ENCODE measurements at regions not wholly inside any gene's neighbourhood (a gene's known extent, or its start where the extent isn't known, plus 50 kb on each side); places are given as distances from the start of the nearest gene placed in this dataset.

- TF ChIP-seq CTCF (IDR thresholded peaks at IDR 0.05; ENCODE audit: low read depth, low read length) (no peak), EZH2phosphoT487 (IDR thresholded peaks at IDR 0.05; ENCODE audit: low read depth) (no peak)
These were observed 1459.3 kb upstream of the ACO1 start for GRCh38 chr9:30925126-30925525.
